Cardiac muscle cell (in vitro differentiated cells and primary cell): ENCODE measurements at regions not wholly inside any gene's neighbourhood (a gene's known extent, or its start where the extent isn't known, plus 50 kb on each side); places are given as distances from the start of the nearest gene placed in this dataset.

Experiments used
- DNase-seq, 2 donors: peaks; one replicate each; pipeline versions ENCODE4 v3.0.0 to v3.0.0-alpha.2; 2010 to 2017; ENCODE audit warnings: low read depth in 1 of 2, low spot score in 1 of 2
- H3K27ac ChIP-seq: fragments of 200-600 bp; sonication (generic); 2 replicates; pipeline ENCODE4 v1.5.1; 2016
- H3K27me3 ChIP-seq: fragments of 200-600 bp; sonication (generic); 2 replicates; pipeline ENCODE4 v1.6.0; 2016; ENCODE audit warnings: control low read depth
- H3K36me3 ChIP-seq: fragments of 200-600 bp; sonication (generic); 2 replicates; pipeline ENCODE4 v1.5.1; 2016; ENCODE audit warnings: control low read depth
- H3K4me1 ChIP-seq: fragments of 200-600 bp; sonication (generic); 2 replicates; pipeline ENCODE4 v1.8.1; 2017; ENCODE audit warnings: low read depth, mild to moderate bottlenecking, mixed run types
- H3K4me3 ChIP-seq: fragments of 200-600 bp; sonication (generic); 2 replicates; pipeline ENCODE4 v1.5.1; 2016; ENCODE audit warnings: mild to moderate bottlenecking
- H3K9me3 ChIP-seq: fragments of 200-600 bp; sonication (generic); 2 replicates; pipeline ENCODE4 v1.5.1; 2017; ENCODE audit warnings: low read depth, mild to moderate bottlenecking, control low read depth
- CTCF ChIP-seq: IDR thresholded peaks from 2 replicates; pipeline ENCODE4 v1.5.1; 2012; ENCODE audit warnings: low read depth, mild to moderate bottlenecking, low read length

- DNase-seq, result no peak
- TF ChIP-seq CTCF, result no peak
- Histone ChIP-seq H3K9me3 (no peaks in the 10 kb centered on the region), H3K27ac (no peak overlapping the region), H3K27me3 (no peaks in the 10 kb centered on the region), H3K36me3 (no peaks in the 10 kb centered on the region), H3K4me3 (no peak overlapping the region), H3K4me1 (no peaks in the 10 kb centered on the region)
Observed at GRCh38 chr5:40384782-40385390, 294.8 kb upstream of the PTGER4 start.

DNA sequence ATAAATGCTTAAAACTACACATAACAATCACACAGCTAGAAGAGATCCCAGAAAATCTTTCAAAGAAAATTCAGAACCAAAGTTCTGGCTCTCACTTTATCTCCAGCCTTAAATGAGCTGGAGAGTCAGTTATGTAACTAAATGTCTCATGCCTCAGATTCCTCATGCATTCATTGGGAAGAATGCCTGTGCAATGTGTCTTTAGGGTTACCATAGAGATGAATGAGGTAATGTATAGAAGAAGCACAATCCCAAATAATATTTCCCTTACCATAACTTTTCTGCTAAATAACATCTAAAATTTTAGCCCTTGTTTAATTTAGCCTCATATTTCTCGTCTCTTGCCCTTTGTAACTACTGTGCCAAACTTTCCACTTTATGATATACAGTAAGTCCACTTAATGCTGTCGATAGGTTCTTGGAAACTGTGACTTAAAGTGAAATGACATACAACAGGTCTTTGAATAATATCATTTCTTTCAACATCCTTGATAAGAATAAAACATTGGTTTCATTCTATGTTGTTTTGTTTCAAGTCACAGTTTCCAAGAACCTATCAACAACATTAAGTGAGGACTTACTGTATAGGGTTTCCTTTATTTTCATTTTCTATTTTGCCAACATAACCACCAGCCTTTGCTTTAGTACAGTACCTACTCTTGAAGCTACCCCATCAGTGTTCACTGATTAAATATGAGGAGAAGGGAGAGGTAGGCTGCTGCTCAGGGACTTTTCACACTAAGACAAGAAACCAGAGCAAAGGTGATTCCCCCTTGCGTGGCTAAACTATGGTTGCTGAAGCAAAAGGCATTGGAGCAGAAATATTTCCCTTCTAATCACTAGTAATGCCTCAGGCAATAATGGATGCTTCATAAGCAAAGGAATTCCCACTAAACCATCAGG, 295.7 kb upstream of the PTGER4 start:
- Histone ChIP-seq H3K4me1 (no peaks in the 10 kb centered on the region), H3K9me3 (no peaks in the 10 kb centered on the region), H3K27me3 (no peaks in the 10 kb centered on the region), H3K4me3 (no peak overlapping the region), H3K27ac (no peak overlapping the region), H3K36me3 (no peaks in the 10 kb centered on the region)
- DNase-seq, result peak in 1 of 2 donors; percentile 64
- TF ChIP-seq CTCF, result no peak

DNA sequence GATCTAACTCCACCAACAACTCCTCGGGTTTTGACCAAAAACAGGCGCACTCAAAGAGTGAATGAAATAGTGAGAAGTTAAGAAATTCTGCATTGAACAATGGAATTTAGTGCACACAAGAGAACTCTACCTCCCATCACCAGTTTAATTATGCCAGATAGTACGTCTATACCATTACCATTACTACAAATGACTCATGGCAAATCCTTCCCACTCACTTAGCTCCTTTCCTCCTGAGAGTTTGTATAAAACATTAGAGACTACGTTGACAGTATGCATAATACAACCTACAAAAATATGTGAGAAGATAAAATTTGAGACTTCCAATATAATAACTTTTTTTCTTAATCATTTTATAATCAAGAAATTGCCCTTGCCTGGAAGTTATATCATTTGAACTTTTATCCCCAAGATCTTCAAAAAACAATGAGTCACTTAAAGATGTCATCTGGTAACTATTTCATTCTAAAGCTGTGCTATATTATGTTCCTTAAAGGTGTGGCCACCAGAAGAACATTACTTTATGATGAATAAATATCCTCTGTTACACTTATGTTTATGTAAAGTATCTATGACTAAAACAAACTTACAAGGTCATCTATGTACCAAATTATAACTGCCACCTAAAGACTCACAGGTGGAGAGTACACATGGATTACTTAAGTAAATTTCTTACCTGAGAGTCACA, 297.9 kb upstream of the PTGER4 start:
- Histone ChIP-seq H3K4me3 (no peak overlapping the region), H3K4me1 (no peaks in the 10 kb centered on the region), H3K9me3 (no peaks in the 10 kb centered on the region), H3K27ac (no peak overlapping the region), H3K36me3 (no peaks in the 10 kb centered on the region), H3K27me3 (no peaks in the 10 kb centered on the region)
- no peak for DNase-seq
- no peak for TF ChIP-seq CTCF

DNA sequence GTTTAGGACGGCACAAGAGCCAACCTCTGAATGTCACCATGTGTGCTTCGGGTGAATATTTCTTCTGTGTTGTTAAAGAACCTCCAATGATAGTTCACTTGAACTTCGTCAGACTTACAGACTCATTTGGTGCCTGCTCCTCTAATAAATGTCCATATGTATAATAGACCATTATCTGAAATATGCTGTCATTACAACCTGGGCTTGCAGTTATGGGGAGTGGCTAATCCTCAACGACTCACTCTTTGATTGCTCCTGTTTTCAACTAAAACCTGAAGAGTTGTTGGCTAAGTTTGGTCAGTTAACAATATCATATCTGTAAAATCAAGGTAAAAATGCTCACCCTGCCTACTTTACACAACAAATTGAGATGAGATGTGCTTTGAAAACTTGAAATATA, 298.7 kb upstream of the PTGER4 start:
- Histone ChIP-seq H3K9me3 (no peaks in the 10 kb centered on the region), H3K4me1 (no peaks in the 10 kb centered on the region), H3K36me3 (no peaks in the 10 kb centered on the region), H3K4me3 (no peak overlapping the region), H3K27me3 (no peaks in the 10 kb centered on the region), H3K27ac (no peak overlapping the region)
- no peak for TF ChIP-seq CTCF
- no peak for DNase-seq

DNA sequence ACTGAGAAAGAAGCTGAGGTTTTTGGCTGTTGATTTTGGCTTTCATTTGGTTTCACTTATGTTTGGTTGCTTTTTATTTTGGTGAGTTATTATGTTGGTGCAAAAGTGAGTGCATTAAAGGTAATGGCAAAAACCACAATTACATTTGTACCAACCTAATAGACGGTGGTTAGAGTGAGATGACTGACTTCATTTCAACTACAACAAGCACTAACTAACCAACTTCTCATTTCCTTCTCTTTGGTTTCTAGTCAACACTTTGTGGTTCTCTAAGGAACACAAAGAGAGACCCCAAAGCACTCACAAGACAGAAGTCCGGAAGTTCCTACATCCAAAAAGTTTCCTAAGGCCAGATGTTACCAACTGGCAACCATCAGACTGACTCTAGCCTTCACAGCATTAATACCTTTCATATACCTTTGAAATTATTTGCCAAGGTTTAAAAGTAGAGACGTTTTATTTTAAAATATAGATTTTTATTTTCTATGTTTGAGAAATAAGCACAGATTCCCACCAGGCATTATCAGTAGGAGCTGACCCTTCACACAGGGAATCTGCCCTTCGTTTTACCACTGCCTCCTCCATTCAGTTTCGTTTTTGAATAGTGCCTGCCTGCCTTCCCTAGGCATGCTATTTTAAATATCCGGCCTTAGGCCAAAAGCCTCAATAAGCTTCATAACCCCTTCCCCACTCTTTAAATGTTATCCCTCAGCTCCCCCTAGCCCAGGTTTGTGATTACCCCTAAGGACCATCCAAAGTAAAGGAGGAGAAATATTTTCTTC, 301.1 kb upstream of the PTGER4 start:
- H3K27me3 ChIP-seq, result no peaks in the 10 kb centered on the region
- no peak for DNase-seq
- no peak overlapping the region for H3K4me3 ChIP-seq
- no peaks in the 10 kb centered on the region for H3K36me3 ChIP-seq
- no peak for TF ChIP-seq CTCF
- no peaks in the 10 kb centered on the region for H3K4me1 ChIP-seq
- no peaks in the 10 kb centered on the region for H3K9me3 ChIP-seq
- no peak overlapping the region for H3K27ac ChIP-seq
